CD14-positive monocyte (primary cell): ENCODE measurements at regions not wholly inside any gene's neighbourhood (a gene's known extent, or its start where the extent isn't known, plus 50 kb on each side); places are given as distances from the start of the nearest gene placed in this dataset.

ENCODE experiments used
- DNase-seq, 3 donors: peaks; one replicate each; pipeline ENCODE4 v3.0.0-alpha.2; 2011 to 2022
- H2AFZ ChIP-seq: 2 replicates; pipeline ENCODE4 v1.6.0; 2012; ENCODE audit warnings: mild to moderate bottlenecking, low read depth, low read length, inconsistent platforms; ENCODE audit not compliant: insufficient read depth, poor library complexity, severe bottlenecking
- H3K27ac ChIP-seq, 2 donors: 1 replicate in 1 of 2; 2 replicates in 1 of 2; pipeline ENCODE4 v1.5.1; 2012 to 2013; ENCODE audit warnings: low read length in 2 of 2, control low read depth in 1 of 2, inconsistent platforms in 1 of 2, low read depth in 1 of 2, mild to moderate bottlenecking in 1 of 2
- H3K27me3 ChIP-seq, 2 donors: one replicate each; pipeline versions ENCODE4 v1.6.0 to v1.6.1; 2011 to 2013; ENCODE audit warnings: low read length in 2 of 2; ENCODE audit not compliant: control insufficient read depth in 2 of 2, insufficient read depth in 2 of 2
- H3K36me3 ChIP-seq, 2 donors: replicated peaks in 1 of 2; 1 replicate in 1 of 2; 2 replicates in 1 of 2; pipeline versions ENCODE4 v1.5.1 to v1.6.1; 2012 to 2013; ENCODE audit warnings: low read length in 2 of 2, control low read depth in 1 of 2, inconsistent platforms in 1 of 2, mild to moderate bottlenecking in 1 of 2; ENCODE audit not compliant: insufficient read depth in 2 of 2, control insufficient read depth in 1 of 2
- H3K4me1 ChIP-seq, 2 donors: 1 replicate in 1 of 2; 2 replicates in 1 of 2; pipeline versions ENCODE4 v1.5.1 to v1.6.1; 2012 to 2013; ENCODE audit warnings: low read length in 2 of 2, control low read depth in 1 of 2, inconsistent platforms in 1 of 2, mild to moderate bottlenecking in 1 of 2, moderate library complexity in 1 of 2; ENCODE audit not compliant: insufficient read depth in 2 of 2, control insufficient read depth in 1 of 2
- H3K4me2 ChIP-seq: replicated peaks from 2 replicates; pipeline ENCODE3; 2012; ENCODE audit warnings: low read length, moderate library complexity, mild to moderate bottlenecking; ENCODE audit not compliant: poor library complexity, severe bottlenecking; ENCODE audit errors: extremely low read depth
- H3K4me3 ChIP-seq, 3 experiments: fragments of 200-600 bp in 1 of 3; sonication (generic) in 1 of 3; replicated peaks in 1 of 3; 1 replicate in 2 of 3; 2 replicates in 1 of 3; pipeline ENCODE4 v1.5.1; 2011 to 2013; ENCODE audit warnings: low read length in 3 of 3, mild to moderate bottlenecking in 3 of 3, control low read depth in 2 of 3, low read depth in 2 of 3, inconsistent platforms in 1 of 3, moderate library complexity in 1 of 3
- H3K79me2 ChIP-seq: 2 replicates; pipeline ENCODE4 v1.6.0; 2012; ENCODE audit warnings: mild to moderate bottlenecking, control low read depth, inconsistent platforms, low read length, moderate library complexity; ENCODE audit not compliant: insufficient read depth
- H3K9ac ChIP-seq: 2 replicates; pipeline ENCODE4 v1.6.0; 2017; ENCODE audit warnings: low read length, mild to moderate bottlenecking; ENCODE audit not compliant: insufficient read depth, poor library complexity, severe bottlenecking
- H3K9me3 ChIP-seq, 2 donors: replicated peaks in 1 of 2; 1 replicate in 1 of 2; 2 replicates in 1 of 2; pipeline versions ENCODE4 v1.5.1 to v1.6.1; 2012 to 2013; ENCODE audit warnings: low read length in 2 of 2, control low read depth in 1 of 2; ENCODE audit not compliant: control insufficient read depth in 1 of 2, insufficient read depth in 1 of 2
- H4K20me1 ChIP-seq: 2 replicates; pipeline ENCODE4 v1.6.0; 2012; ENCODE audit warnings: mild to moderate bottlenecking, low read length, control low read depth, moderate library complexity; ENCODE audit not compliant: insufficient read depth
- H3K27ac Mint-ChIP-seq, 7 donors: one replicate each; pipeline ENCODE4 v1.8.0; 2020; ENCODE audit warnings: mild to moderate bottlenecking in 7 of 7, mixed read lengths in 7 of 7, moderate library complexity in 6 of 7, inconsistent platforms in 2 of 7
- H3K27me3 Mint-ChIP-seq, 3 donors: one replicate each; pipeline ENCODE4 v1.8.0; 2021 to 2022; ENCODE audit warnings: low read depth in 3 of 3, mild to moderate bottlenecking in 3 of 3, mixed read lengths in 3 of 3, moderate library complexity in 3 of 3, inconsistent platforms in 1 of 3
- H3K36me3 Mint-ChIP-seq, 2 donors: one replicate each; pipeline ENCODE4 v1.8.0; 2020; ENCODE audit warnings: mixed read lengths in 2 of 2, inconsistent platforms in 1 of 2, mild to moderate bottlenecking in 1 of 2
- H3K4me1 Mint-ChIP-seq: one replicate; pipeline ENCODE4 v1.8.0; 2020; ENCODE audit warnings: mild to moderate bottlenecking, mixed read lengths
- H3K4me3 Mint-ChIP-seq, 2 donors: one replicate each; pipeline ENCODE4 v1.8.0; 2020; ENCODE audit warnings: mild to moderate bottlenecking in 2 of 2, mixed read lengths in 2 of 2, moderate library complexity in 1 of 2
- H3K9me3 Mint-ChIP-seq, 7 donors: one replicate each; pipeline ENCODE4 v1.8.0; 2020 to 2022; ENCODE audit warnings: mixed read lengths in 7 of 7, mild to moderate bottlenecking in 6 of 7, moderate library complexity in 6 of 7, inconsistent platforms in 2 of 7
- CTCF ChIP-seq: fragments of 200-600 bp; IDR thresholded peaks from one replicate; pipeline ENCODE4 v1.8.0; 2022; ENCODE audit warnings: antibody characterized with exemption, mild to moderate bottlenecking
- WGBS: methylation state at CpG from one replicate; pipeline ENCODE4 v1.1.5; 2013; ENCODE audit warnings: missing lambda C conversion rate; ENCODE audit not compliant: insufficient coverage; 5-methylcytosine and 5-hydroxymethylcytosine counted together
- intact Hi-C, 2 donors: fragments of 100-400 bp; cut with micrococcal nuclease; formaldehyde crosslinking; loops; one replicate each; pipeline versions ENCODE4 v1.15.0 to v1.15.1; 2023

GRCh38 chr9:29775491-29775890, 2202.2 kb upstream of the C9orf72 start:
- Histone ChIP-seq H3K9ac (no peak overlapping the region), H3K27me3 (no peaks in the 10 kb centered on the region), H3K79me2 (no peaks in the 10 kb centered on the region), H3K4me2 (no peak overlapping the region), H3K9me3 (peaks cover 0 to 7% of the 10 kb centered on the region in 2 donors), H3K27ac (no peak overlapping the region), H3K4me3 (no peak overlapping the region), H2AFZ (no peak overlapping the region), H4K20me1 (no peaks in the 10 kb centered on the region), H3K36me3 (no peaks in the 10 kb centered on the region), H3K4me1 (no peaks in the 10 kb centered on the region)
- Mint-ChIP-seq H3K27ac (no peak overlapping the region), H3K36me3 (no peaks in the 10 kb centered on the region), H3K27me3 (no peaks in the 10 kb centered on the region), H3K4me1 (no peaks in the 10 kb centered on the region), H3K4me3 (no peak overlapping the region), H3K9me3 (peaks cover 0 to 21% (median 3%) of the 10 kb centered on the region in 7 donors)
- intact Hi-C loops, result no loop called here
- DNase-seq, result no peak
- TF ChIP-seq CTCF, result no peak
- WGBS, result 69% methylated on average over 3 of the region's 5 CpGs

- H3K36me3 Mint-ChIP-seq, result no peaks in the 10 kb centered on the region
- H2AFZ ChIP-seq, result no peak overlapping the region
- H3K9me3 Mint-ChIP-seq, result peaks cover 0 to 21% (median 3%) of the 10 kb centered on the region in 7 donors
- TF ChIP-seq CTCF, result no peak
- no peaks in the 10 kb centered on the region for H3K79me2 ChIP-seq
- no peak overlapping the region for H3K9ac ChIP-seq
- intact Hi-C loops, result no loop called here
- DNase-seq, result no peak
- no peak overlapping the region for H3K27ac Mint-ChIP-seq
- no peaks in the 10 kb centered on the region for H3K27me3 Mint-ChIP-seq
- H3K4me2 ChIP-seq, result no peak overlapping the region
- no peaks in the 10 kb centered on the region for H3K36me3 ChIP-seq
- no peaks in the 10 kb centered on the region for H3K4me1 ChIP-seq
- H3K4me1 Mint-ChIP-seq, result no peaks in the 10 kb centered on the region
- H3K27ac ChIP-seq, result no peak overlapping the region
- H3K4me3 ChIP-seq, result no peak overlapping the region
- H4K20me1 ChIP-seq, result no peaks in the 10 kb centered on the region
- no peaks in the 10 kb centered on the region for H3K27me3 ChIP-seq
- no peak overlapping the region for H3K4me3 Mint-ChIP-seq
- 93% methylated on average over 2 of the region's 7 CpGs for WGBS
- H3K9me3 ChIP-seq, result peaks cover 0 to 7% of the 10 kb centered on the region in 2 donors
These were observed 2205.1 kb upstream of the C9orf72 start for GRCh38 chr9:29778281-29778849.
